ENCODE measurements at regions not wholly inside any gene's neighbourhood (a gene's known extent, or its start where the extent isn't known, plus 50 kb on each side); places are given as distances from the start of the nearest gene placed in this dataset.

GRCh38 chr16:65618333-65618732, 496.5 kb upstream of the CDH11 start (continued):
- no peak for TF ChIP-seq USF2 (CRISPR knock-in tag; IDR thresholded peaks at IDR 0.05)
- no peak for TF ChIP-seq TCF7 (CRISPR knock-in tag; IDR thresholded peaks at IDR 0.05; ENCODE audit: low read depth)

GRCh38 chr16:65617421-65617820, 495.6 kb upstream of the CDH11 start:
- DNase-seq (ENCODE audit: low spot score) (no peak), ATAC-seq (no peak)
- POLR2A ChIA-PET, result no interaction called here
- H3K4me1 Mint-ChIP-seq, result no peaks in the 10 kb centered on the region
- peaks cover 10% of the 10 kb centered on the region for H3K9me3 Mint-ChIP-seq
- H3K4me3 Mint-ChIP-seq, result no peak overlapping the region
- TF ChIP-seq EMX1 (CRISPR knock-in tag; IDR thresholded peaks at IDR 0.05) (no peak), CREB1 (CRISPR knock-in tag; IDR thresholded peaks at IDR 0.05) (no peak), E2F4 (CRISPR knock-in tag; IDR thresholded peaks at IDR 0.05; ENCODE audit: borderline replicate concordance, low read depth) (no peak), NFATC4 (CRISPR knock-in tag; IDR thresholded peaks at IDR 0.05) (no peak), ZNF317 (CRISPR knock-in tag; IDR thresholded peaks at IDR 0.05; ENCODE audit: borderline replicate concordance, low read depth) (no peak), SMAD3 (CRISPR knock-in tag; IDR thresholded peaks at IDR 0.05; ENCODE audit: borderline replicate concordance) (no peak), E2F5 (CRISPR knock-in tag; IDR thresholded peaks at IDR 0.05) (no peak), ZNF263 (CRISPR knock-in tag; IDR thresholded peaks at IDR 0.05; ENCODE audit: low read depth) (no peak), ZNF281 (CRISPR knock-in tag; IDR thresholded peaks at IDR 0.05) (no peak), JAZF1 (CRISPR knock-in tag; IDR thresholded peaks at IDR 0.05) (no peak), AR (CRISPR knock-in tag; IDR thresholded peaks at IDR 0.05) (no peak), PRRX2 (CRISPR knock-in tag; IDR thresholded peaks at IDR 0.05) (no peak), ZNF138 (CRISPR knock-in tag; conservative IDR thresholded peaks at IDR 0.05) (no peak), E2F1 (CRISPR knock-in tag; IDR thresholded peaks at IDR 0.05) (no peak)
- CTCF ChIA-PET, result no interaction called here
- no peaks in the 10 kb centered on the region for H3K36me3 Mint-ChIP-seq
- no peak overlapping the region for H3K27ac Mint-ChIP-seq
- H3K27me3 Mint-ChIP-seq (ENCODE audit: low read depth), result no peaks in the 10 kb centered on the region

All from WTC11 (cell line).